PC-3 (cell line): ENCODE measurements at regions not wholly inside any gene's neighbourhood (a gene's known extent, or its start where the extent isn't known, plus 50 kb on each side); places are given as distances from the start of the nearest gene placed in this dataset.

Experiments
- CTCF ChIP-seq: fragments of 300-600 bp; sonication (generic); conservative IDR thresholded peaks from 2 replicates; pipeline ENCODE4 v1.5.1; 2017; ENCODE audit warnings: antibody characterized with exemption, low read depth, mild to moderate bottlenecking, low read length
- EZH2 ChIP-seq: fragments of 300-600 bp; sonication (generic); IDR thresholded peaks from one replicate; pipeline ENCODE4 v1.6.1; 2017; ENCODE audit warnings: antibody characterized with exemption, mild to moderate bottlenecking, low read length; ENCODE audit not compliant: unreplicated experiment

GRCh38 chr16:79469999-79470398, 130.5 kb downstream of the MAF start:
- TF ChIP-seq CTCF (no peak), EZH2 (no peak)
